Testis (tissue), 2 donors: ENCODE measurements at regions not wholly inside any gene's neighbourhood (a gene's known extent, or its start where the extent isn't known, plus 50 kb on each side); places are given as distances from the start of the nearest gene placed in this dataset.

Source experiments
- DNase-seq: peaks from one replicate; pipeline ENCODE4 v3.0.0-alpha.2; 2019
- H3K27ac ChIP-seq, 2 donors: fragments of 200-600 bp; sonication (generic); one replicate each; pipeline ENCODE4 v1.5.1; 2019
- H3K27me3 ChIP-seq: fragments of 200-600 bp; sonication (generic); one replicate; pipeline ENCODE4 v1.5.1; 2019
- H3K36me3 ChIP-seq: fragments of 200-600 bp; sonication (generic); one replicate; pipeline ENCODE4 v1.5.1; 2017; ENCODE audit warnings: low read depth; ENCODE audit errors: missing control alignments
- H3K4me1 ChIP-seq: fragments of 200-600 bp; sonication (generic); one replicate; pipeline ENCODE4 v1.5.1; 2019
- H3K4me3 ChIP-seq, 2 donors: fragments of 200-600 bp; sonication (generic); one replicate each; pipeline ENCODE4 v1.5.1; 2017 to 2019
- H3K9me3 ChIP-seq: fragments of 200-600 bp; sonication (generic); one replicate; pipeline ENCODE4 v1.5.1; 2017
- POLR2A ChIP-seq: fragments of 450-650 bp; IDR thresholded peaks from one replicate; pipeline ENCODE4 v1.6.1; 2017; ENCODE audit warnings: antibody characterized with exemption, mild to moderate bottlenecking, moderate library complexity
- whole genome bisulfite sequencing, 2 donors: methylation state at CpG; one replicate each; pipeline ENCODE4 v1.1.5; 2018; 5-methylcytosine and 5-hydroxymethylcytosine counted together
- intact Hi-C: fragments of 100-400 bp; cut with DNase I; formaldehyde crosslinking; loops from one replicate; pipeline ENCODE4 v1.15.1; 2023; ENCODE audit warnings: low total_unique reads
- TF ChIP-seq, protein P1 (sequence below), 3 experiments: fragments of 450-650 bp in 2 of 3; fragments of 200-600 bp in 1 of 3; sonication (generic) in 1 of 3; IDR thresholded peaks; one replicate each; pipeline ENCODE4 v1.5.1; 2016 to 2019; ENCODE audit warnings: antibody characterized with exemption in 3 of 3, mild to moderate bottlenecking in 2 of 3, moderate library complexity in 1 of 3

DNA sequence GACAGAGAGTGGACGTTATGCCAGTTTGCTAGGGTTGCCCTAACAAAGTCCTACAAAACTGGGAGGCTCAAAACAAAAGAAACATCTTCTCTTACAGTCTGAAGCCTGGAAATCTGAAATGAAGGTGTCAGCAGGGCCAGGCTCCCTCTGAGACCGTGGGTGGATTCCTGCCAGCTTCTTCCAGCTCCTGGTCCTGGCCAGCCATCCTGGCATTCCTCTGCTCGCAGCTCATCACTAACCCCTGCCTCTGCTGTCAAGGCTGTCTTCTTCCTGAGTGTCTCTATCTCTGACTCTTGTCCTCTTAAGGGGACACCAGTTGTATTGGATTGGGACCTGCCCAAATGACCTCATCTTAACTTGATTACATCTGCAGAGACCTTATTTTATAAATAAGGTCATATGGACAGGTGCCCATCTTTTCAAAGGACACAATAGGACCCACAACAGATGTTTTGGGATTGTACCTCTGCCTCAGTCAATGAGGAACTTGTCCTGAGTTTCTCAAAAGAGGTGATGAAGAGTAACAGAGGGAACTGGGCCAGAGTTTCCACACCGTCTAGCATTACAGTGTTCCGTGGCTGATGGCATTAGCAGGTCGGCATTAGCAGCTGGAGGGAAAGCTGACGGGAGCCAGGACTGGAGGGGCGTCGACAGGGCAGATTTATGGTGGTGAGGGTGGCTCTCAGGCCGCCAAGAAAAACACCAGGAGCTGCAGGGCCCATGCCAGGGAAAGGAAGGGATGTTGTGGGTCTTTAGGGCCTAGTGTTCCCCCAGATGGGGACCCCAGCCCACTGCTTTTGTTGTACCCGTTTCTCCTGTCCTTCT is 157.3 kb downstream of the TBXT start:
- TF ChIP-seq, protein P1, sequence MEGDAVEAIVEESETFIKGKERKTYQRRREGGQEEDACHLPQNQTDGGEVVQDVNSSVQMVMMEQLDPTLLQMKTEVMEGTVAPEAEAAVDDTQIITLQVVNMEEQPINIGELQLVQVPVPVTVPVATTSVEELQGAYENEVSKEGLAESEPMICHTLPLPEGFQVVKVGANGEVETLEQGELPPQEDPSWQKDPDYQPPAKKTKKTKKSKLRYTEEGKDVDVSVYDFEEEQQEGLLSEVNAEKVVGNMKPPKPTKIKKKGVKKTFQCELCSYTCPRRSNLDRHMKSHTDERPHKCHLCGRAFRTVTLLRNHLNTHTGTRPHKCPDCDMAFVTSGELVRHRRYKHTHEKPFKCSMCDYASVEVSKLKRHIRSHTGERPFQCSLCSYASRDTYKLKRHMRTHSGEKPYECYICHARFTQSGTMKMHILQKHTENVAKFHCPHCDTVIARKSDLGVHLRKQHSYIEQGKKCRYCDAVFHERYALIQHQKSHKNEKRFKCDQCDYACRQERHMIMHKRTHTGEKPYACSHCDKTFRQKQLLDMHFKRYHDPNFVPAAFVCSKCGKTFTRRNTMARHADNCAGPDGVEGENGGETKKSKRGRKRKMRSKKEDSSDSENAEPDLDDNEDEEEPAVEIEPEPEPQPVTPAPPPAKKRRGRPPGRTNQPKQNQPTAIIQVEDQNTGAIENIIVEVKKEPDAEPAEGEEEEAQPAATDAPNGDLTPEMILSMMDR (IDR thresholded peaks at IDR 0.05), result no peak
- TF ChIP-seq POLR2A, result no peak
- Histone ChIP-seq H3K27me3 (no peaks in the 10 kb centered on the region), H3K4me1 (peaks cover 14% of the 10 kb centered on the region), H3K36me3 (no peaks in the 10 kb centered on the region), H3K27ac (no peak overlapping the region), H3K4me3 (no peak overlapping the region), H3K9me3 (no peaks in the 10 kb centered on the region)
- 58 to 67% methylated on average over 11 of the region's 11 CpGs for WGBS, 2 donors
- intact Hi-C loops, result no loop called here
- DNase-seq, result no peak

DNA sequence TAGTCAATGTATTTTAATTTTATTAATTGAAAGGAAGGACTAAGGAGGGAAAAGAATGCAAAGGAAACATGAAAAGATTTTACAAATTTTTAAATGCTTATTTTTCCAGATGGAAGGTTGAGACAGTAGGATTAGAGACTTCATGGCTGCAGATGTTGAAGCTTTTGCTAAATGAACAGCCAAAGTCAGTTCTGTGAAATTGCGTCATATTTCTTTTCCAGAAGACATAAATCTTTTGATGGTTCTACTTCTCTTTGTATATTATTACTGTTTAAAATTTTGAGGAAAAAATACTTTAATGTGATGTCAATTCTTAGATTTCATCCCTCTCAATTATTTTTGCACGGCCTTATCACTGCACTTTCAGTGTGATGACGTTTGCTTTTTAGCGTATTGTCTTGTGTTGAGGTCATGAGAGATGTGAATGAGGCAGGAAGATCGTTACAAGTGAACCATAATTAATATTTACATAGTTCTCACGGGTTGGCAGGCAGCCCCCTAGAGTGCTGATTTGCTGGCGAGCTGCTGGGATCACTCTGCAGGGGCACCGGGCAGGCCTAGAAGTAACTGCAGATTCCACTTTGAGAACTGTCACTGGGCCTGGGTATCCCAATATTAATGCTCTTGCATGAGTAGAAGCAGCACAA is 158.1 kb downstream of the TBXT start:
- 68% methylated on average over 8 of the region's 8 CpGs for WGBS, 2 donors
- DNase-seq, result no peak
- Histone ChIP-seq H3K4me3 (no peak overlapping the region), H3K4me1 (peaks cover 18% of the 10 kb centered on the region), H3K36me3 (no peaks in the 10 kb centered on the region), H3K9me3 (no peaks in the 10 kb centered on the region), H3K27ac (no peak overlapping the region), H3K27me3 (no peaks in the 10 kb centered on the region)
- TF ChIP-seq, protein P1 (IDR thresholded peaks at IDR 0.05), result no peak
- TF ChIP-seq POLR2A, result no peak
- intact Hi-C loops, result no loop called here

DNA sequence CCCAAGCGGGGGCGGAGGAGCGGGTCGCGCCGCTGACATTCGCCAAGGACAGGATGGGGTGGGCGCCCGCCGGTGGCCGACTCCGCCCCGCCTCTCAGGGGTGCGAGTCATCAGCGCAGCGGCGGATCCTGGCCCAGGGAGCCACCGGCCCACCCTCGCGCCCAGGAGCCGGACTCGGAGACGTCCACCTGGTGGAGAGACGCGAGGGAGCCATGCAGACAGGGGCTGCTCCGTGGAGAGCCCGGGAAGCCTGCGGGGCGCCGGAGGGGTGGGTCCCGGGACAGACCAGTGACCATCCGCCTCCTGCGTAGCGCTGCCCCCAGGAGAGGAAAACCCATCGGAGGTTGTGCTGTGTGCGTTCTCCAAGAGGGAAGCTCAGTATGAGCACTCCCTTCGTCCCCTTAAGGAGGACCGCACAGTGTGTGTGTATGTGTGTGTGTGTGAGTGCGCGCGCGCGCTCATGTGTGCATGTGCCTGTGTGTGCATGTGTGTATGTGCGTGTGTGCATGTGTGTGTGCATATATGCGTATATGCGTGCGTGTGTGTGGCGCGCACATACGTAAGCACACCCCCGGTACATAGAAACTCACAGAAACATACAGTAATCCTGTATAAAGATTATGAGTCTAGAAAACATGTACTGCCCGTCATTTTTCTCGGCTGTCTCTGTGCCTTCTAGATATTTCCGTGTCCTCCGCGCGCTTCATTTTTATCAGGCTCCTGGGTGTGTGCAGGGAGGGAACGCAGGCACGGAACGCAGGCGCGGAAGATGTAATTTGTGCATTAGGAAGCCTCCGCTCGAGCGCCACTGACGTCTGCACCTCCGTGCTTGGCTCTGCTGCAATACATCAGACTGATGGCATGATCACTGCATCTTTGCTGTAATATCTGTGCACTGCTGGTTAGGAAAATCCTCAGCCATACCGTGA is 158.9 kb downstream of the TBXT start:
- Histone ChIP-seq H3K4me3 (peak overlapping the region; percentile 20 to 22), H3K36me3 (no peaks in the 10 kb centered on the region), H3K4me1 (peaks cover 18% of the 10 kb centered on the region), H3K27ac (no peak overlapping the region), H3K9me3 (no peaks in the 10 kb centered on the region), H3K27me3 (no peaks in the 10 kb centered on the region)
- intact Hi-C loops, result no loop called here
- peak; percentile 60 for DNase-seq
- TF ChIP-seq, protein P1 (IDR thresholded peaks at IDR 0.05), result no peak
- TF ChIP-seq POLR2A, result no peak
- WGBS, 2 donors, result 1% methylated on average over 43 to 63 of the region's 68 CpGs

DNA sequence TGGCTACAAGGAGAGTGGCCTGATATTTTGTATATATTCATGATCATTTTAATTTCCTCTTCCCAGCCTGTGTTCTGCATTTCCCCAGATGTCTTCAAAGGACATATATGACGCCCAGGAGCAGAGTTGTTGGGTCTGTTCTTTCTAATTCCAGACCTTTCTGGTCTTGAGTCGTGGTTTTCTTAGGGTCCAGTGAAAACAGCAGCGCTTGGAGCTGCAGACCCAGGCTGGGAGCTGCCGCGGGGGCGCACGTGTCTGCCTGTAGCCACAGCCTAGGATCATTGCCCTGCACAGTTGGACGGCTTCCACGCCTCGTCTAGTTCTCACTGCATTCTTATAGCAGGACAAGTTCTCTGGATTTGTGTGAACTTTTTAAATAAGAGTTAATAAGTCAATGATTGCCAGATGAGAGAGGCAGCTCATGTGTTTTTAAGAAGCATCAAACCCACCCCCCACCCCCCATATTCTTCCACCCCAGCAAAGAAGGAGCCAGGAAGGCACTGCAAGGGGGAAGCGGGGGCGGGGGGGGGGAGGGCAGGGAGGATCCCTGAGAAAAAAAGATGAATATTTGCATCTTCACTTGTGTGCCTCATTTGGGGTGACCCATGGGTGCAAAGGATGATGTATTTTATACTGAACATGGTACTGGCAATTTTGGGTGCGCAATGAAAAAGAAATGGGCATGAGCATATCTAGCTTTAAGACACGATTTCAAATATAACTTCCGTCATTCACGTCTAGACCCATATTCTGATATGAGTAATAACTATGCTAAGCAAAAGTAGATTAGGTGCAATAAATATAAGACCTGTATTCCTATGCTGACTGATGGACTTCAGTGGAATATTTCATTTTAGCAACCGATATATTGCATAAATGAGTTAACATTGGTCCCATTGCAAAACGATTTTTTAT is 160.0 kb downstream of the TBXT start:
- Histone ChIP-seq H3K4me1 (peaks cover 18% of the 10 kb centered on the region), H3K27me3 (no peaks in the 10 kb centered on the region), H3K9me3 (no peaks in the 10 kb centered on the region), H3K27ac (no peak overlapping the region), H3K4me3 (no peak overlapping the region), H3K36me3 (no peaks in the 10 kb centered on the region)
- DNase-seq, result peak; percentile 87
- 5 to 6% methylated on average over 18 of the region's 18 CpGs for WGBS, 2 donors
- intact Hi-C loops, result no loop called here
- no peak for TF ChIP-seq POLR2A
- TF ChIP-seq, protein P1 (IDR thresholded peaks at IDR 0.05), result no peak
